ENCODE measurements at regions not wholly inside any gene's neighbourhood (a gene's known extent, or its start where the extent isn't known, plus 50 kb on each side); places are given as distances from the start of the nearest gene placed in this dataset.
A peak's percentile ranks its signal among the peaks of the same experiment; 100 is the strongest.

GRCh38 chr4:136864604-136865185 is 667.6 kb downstream of the PCDH18 start:
- DNase-seq (ENCODE audit: extremely low read depth, low read depth): peak; percentile 45
- peak; percentile 79 for TF ChIP-seq CTCF (IDR thresholded peaks at IDR 0.05; ENCODE audit: low read depth, low read length)

GRCh38 chr4:136863756-136864155 is 668.5 kb downstream of the PCDH18 start:
- no peak for DNase-seq (ENCODE audit: extremely low read depth, low read depth)
- no peak for TF ChIP-seq CTCF (IDR thresholded peaks at IDR 0.05; ENCODE audit: low read depth, low read length)

GRCh38 chr4:136862653-136863052 is 669.6 kb downstream of the PCDH18 start:
- DNase-seq (ENCODE audit: extremely low read depth, low read depth): no peak
- no peak for TF ChIP-seq CTCF (IDR thresholded peaks at IDR 0.05; ENCODE audit: low read depth, low read length)

GRCh38 chr4:136861091-136861490 is 671.2 kb downstream of the PCDH18 start:
- no peak for TF ChIP-seq CTCF (IDR thresholded peaks at IDR 0.05; ENCODE audit: low read depth, low read length)
- DNase-seq (ENCODE audit: extremely low read depth, low read depth): no peak

- DNase-seq (ENCODE audit: extremely low read depth, low read depth): no peak
- TF ChIP-seq CTCF (IDR thresholded peaks at IDR 0.05; ENCODE audit: low read depth, low read length): no peak
Observed at GRCh38 chr4:136858903-136859302, 673.4 kb downstream of the PCDH18 start.

- no peak for TF ChIP-seq CTCF (IDR thresholded peaks at IDR 0.05; ENCODE audit: low read depth, low read length)
- no peak for DNase-seq (ENCODE audit: extremely low read depth, low read depth)
Observed at GRCh38 chr4:136855886-136856285, 676.4 kb downstream of the PCDH18 start.

GRCh38 chr4:136850446-136850845 is 681.8 kb downstream of the PCDH18 start:
- no peak for TF ChIP-seq CTCF (IDR thresholded peaks at IDR 0.05; ENCODE audit: low read depth, low read length)
- DNase-seq (ENCODE audit: extremely low read depth, low read depth): no peak

All from AG09319 (cell line).